ENCODE measurements at regions not wholly inside any gene's neighbourhood (a gene's known extent, or its start where the extent isn't known, plus 50 kb on each side); places are given as distances from the start of the nearest gene placed in this dataset.

GRCh38 chr9:18229992-18230676, 243.8 kb upstream of the ADAMTSL1 start:
- no peak for DNase-seq (ENCODE audit: low read depth in 2 of 2)

GRCh38 chr9:18233311-18233710, 240.6 kb upstream of the ADAMTSL1 start:
- DNase-seq (ENCODE audit: low read depth in 2 of 2) = no peak

DNA sequence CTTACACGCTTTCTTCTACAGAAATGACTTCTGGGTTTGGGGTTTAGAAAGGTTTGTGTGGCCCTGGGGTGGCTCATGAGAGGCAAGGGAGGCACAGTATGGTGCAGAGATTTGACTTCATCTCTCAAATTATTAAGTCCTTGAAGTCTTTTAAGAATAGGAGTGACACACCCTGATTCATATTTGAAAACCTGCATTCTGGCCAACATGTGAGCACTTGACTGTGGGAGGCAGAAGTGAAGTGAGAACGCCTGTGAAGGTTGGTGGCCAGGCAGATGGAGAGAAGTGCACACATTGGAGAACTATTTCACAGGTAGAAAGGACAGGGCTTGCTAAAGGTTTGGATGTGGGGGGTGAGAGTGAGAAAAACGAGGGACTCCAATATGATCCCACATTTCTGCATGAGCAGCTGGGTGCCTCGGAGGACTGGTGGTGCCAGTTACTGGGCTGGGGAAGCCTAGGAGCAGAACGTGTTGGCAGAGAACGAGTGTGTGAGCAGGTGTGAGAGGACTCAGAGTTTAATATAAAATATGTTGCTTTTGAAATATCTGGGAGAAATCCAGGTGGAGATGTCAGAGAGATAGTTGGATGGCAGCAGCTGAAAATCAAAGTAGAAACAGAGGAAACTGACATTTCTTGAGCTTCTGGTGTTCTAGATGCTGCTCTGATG, 240.0 kb upstream of the ADAMTSL1 start:
- DNase-seq (ENCODE audit: low read depth in 2 of 2) = no peak

DNA sequence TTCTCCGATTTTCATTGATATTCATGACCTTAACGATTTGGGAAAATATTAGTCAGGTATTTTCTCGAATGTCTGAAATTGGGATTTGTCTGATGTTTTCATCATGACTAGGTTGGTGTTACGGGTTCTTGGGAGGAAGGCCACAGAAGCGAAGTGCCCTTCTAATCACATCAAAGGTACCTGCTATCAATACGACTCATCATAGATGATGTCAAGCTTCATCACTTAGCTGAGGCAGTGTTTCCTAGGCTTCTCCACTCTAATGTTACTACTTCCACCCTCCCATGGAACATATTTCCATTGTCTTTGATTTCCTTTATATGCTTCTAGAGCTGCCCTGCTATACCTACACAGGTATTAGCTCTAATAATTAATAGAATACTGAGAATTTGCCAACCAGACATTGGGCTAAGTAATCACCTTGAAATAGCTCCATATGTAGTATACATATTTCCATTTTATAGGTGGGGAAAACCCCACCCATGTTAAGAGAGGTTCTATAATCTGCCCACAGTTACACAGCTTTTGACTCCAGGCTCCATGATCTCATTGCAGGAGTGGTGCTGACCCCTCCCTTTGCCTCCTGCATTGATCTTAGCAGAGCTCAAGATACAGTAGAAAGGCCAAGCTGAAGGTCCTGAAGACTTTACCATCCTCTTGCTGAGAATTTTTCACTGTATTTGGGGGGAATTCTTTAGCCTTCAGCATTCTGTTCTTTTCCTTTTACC, 238.6 kb upstream of the ADAMTSL1 start:
- DNase-seq (ENCODE audit: low read depth in 2 of 2) = no peak

DNA sequence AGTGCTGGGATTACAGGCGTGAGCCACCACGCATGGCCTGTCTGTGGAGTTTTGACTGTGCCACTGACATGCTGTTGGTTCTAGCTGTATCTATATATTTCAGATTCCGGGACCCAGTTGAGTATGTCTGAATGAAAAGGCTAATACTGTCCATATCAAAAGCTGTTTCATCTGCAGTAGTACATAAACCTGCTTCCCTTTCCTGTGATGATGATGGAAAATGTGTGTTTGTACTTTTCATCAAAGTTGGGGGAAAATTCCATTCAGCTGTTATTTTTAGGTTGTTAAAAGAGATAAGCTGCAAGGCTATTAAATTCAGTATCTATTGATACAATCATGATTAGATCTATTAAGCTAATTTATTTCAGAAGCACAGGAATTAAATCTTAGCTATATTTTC, 237.6 kb upstream of the ADAMTSL1 start:
- no peak for DNase-seq (ENCODE audit: low read depth in 2 of 2)

DNA sequence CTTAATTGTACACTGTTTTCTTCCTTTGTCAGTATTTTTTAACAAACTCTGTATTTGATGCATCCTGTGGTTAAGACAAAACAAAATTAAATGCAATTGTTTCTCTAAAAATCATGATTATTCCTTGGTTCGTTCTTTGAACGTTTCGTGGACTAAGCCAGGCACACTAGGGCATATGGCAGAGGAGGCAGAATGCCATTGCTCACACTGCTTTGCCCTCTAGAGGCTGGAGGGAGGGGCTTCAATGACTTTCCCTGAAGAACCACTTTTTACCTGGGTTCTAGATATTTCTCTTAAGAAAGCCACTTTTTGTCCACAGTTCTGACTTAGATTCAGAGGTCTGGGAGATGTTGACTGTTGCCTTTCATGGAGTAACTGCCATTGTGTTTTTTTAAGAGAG, 236.2 kb upstream of the ADAMTSL1 start:
- DNase-seq (ENCODE audit: low read depth in 2 of 2) = no peak

DNA sequence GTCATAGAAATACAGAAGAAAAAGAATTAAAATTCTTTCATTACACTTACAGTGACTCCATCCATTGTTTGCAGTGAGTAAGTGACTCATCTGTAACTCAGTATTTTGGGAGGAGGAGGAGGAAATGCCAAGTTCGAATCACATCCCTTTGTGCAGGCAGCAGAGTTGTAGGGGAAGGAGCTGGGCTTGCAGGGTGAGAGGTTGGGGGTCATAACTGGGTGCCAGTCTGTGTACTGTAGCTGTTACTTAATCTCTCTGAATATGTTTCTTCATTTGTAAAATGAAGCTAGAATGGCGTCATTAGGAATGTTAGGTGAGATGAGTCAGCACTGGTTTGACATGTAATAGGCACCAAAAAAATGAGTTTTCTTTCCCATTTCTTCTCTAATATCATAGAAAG, 235.7 kb upstream of the ADAMTSL1 start:
- no peak for DNase-seq (ENCODE audit: low read depth in 2 of 2)

DNA sequence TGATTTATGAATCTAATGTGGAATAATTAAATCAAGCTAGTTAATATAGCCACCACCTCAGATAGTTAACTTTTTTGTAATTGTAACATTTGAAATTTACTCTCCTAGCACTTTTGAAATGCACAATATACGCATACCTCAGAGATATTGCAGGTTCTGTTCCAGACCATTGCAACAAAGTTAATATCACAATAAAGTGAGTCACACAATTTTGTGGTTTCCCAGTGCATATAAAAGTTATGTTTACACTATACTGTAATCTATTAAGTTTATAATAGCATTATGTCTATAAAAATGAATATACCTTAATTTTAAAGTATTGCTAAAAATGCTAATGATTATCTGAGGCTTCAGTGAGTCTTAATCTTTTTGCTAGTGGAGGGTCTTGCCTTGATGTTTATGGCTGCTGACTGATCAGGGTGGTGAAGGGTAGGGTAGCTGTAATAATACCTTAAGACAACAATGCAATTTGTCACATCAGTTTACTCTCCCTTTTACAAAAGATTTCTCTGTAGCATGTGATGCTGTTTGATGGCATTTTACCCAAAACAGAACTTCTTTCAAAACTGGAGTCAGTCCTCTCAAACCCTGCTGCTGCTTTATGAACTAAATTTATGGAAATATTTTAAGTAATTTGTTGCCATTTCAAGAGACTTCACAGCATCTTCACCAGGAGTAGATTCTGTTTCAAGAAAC, 235.1 kb upstream of the ADAMTSL1 start:
- no peak for DNase-seq (ENCODE audit: low read depth in 2 of 2)

DNA sequence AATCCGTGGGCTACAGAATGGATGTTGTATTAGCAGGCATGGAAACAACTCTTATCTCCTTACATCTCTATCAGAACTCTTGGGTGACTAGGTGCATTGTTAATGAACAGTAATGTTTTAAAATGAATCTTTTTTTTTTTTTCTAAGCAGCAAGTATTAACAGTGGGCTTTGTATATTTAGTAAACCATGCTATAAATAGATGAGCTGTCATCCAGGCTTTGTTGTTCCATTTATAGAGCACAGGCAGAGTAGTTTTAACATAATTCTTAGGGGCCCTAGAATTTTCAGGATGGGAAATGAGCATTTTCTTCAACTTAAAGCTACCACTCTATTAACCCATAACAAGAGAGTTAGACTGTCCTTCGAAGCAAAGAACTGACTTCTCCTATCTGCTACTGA, 233.7 kb upstream of the ADAMTSL1 start:
- DNase-seq (ENCODE audit: low read depth in 2 of 2) = no peak

DNA sequence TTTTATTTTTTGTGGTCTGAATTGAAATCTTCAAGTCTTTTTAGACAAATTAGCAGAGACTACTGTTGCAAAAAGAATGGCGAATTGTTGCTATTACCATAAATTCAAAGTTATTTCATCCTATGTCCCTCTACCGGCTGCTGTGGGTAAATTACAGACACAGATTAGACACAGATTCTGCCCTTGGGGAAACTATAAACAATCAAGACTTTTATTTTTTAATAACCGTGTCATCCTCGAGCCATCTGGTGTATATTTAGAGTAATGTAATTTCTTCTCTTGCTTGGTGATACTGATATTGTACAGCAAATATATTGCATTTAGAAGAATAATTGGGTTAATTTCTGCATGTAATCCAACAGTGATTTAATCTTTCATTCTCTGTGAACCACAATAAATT, 228.0 kb upstream of the ADAMTSL1 start:
- DNase-seq (ENCODE audit: low read depth in 2 of 2) = no peak

GRCh38 chr9:18250053-18250452, 223.9 kb upstream of the ADAMTSL1 start:
- no peak for DNase-seq (ENCODE audit: low read depth in 2 of 2)

GRCh38 chr9:18253950-18254349, 220.0 kb upstream of the ADAMTSL1 start:
- DNase-seq (ENCODE audit: low read depth in 2 of 2) = no peak

DNA sequence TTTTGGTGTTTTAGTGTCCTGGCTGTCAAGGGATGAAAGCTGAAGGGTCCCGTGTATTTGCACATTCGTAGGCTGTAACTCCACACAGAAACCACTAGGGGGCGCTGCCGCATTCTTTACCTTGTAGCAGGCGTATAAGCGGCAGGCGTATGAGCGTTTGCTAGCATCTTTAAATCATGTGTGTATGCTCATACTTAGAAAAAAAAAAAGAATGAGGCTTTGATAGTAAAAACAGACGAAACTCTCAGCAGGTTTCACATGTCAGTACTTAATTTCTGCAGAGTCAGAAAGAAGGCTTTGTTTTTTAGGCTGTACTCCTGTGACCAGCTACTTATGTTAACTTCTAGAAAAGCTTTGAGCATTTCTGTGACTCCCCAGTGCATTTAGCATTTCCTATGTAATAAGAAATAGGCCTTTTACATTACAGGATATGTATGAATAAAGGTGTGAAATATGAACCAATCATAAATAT, 218.8 kb upstream of the ADAMTSL1 start:
- DNase-seq (ENCODE audit: low read depth in 2 of 2) = peak; percentile 26 to 32

DNA sequence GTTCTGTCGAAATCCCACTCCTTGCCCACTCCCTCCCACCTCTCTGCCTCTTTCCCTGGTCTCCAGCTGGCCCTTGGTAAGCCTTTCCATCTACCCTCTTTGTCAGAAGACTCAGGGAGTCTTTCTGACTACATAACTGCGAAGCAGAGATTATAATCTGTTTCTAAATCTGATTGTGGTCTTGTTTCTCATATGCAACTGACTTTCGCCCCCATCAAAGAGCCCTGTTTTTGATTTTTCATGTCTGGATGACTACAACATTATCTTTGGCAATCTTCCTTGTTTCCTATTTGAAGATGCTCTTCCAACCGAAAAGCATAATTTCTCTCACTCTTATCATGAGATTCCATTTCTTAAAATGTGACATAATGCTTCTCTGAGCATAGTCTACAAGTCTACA, 218.2 kb upstream of the ADAMTSL1 start:
- DNase-seq (ENCODE audit: low read depth in 2 of 2) = no peak

DNA sequence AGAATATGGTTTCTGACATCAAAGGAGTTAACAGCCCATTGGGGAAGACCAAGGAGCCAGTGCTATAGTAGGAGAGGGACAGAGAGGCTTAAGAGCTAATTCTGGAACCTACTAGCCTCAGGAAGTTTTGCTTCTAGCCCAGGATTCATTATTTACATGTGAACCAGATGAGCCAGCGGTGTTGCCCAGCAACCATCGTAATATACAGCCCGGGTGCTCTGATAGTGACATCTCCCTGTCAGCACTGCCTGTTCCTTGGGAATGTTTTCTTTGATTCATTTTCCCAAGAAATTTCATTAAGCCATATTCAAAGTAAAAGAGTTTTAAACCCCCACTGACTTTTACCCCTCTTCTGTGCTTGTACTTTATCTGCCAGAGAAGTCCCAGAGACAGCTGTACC, 217.4 kb upstream of the ADAMTSL1 start:
- no peak for DNase-seq (ENCODE audit: low read depth in 2 of 2)

- no peak for DNase-seq (ENCODE audit: low read depth in 2 of 2)
These were observed 213.4 kb upstream of the ADAMTSL1 start for GRCh38 chr9:18260521-18260920.

DNA sequence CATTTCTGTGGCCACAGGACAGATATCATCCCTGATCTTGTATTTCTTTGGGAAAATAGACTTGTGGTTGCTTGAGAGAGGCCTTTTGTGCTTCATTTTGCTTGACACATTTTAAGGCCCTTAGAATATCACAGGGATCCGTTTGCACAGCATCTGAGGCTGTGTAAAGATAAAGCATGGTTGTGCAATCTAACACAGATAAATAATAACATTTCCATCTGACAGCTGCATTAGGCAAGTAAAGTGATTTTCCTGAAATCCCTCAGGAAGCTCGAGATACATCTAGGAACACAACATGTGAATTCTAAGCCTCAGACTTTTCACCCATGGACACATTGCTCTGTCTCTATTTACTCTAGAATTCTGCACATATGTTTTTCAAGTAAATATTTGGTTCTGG, 212.8 kb upstream of the ADAMTSL1 start:
- DNase-seq (ENCODE audit: low read depth in 2 of 2) = no peak

GRCh38 chr9:18263377-18263776, 210.6 kb upstream of the ADAMTSL1 start:
- DNase-seq (ENCODE audit: low read depth in 2 of 2) = no peak

GRCh38 chr9:18268381-18268780, 205.6 kb upstream of the ADAMTSL1 start:
- no peak for DNase-seq (ENCODE audit: low read depth in 2 of 2)

DNA sequence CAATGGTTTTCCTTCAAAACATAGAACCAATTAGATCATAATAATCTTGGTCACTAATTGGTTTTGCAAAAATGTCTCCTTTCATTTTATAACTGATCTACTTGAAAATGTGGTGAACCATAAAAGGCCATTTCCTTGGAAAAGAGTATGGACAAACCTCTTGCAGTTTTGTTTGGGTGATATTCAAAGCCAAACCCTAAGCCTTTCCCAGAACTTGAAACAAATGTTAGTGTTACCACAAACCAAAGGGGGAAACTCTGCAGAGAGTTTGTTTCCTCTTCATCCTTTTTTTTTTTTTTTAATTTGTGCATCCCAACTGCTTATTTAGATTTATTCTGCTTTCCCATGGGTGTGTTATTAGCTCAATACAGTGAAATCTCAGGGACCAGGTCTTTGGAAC, 204.4 kb upstream of the ADAMTSL1 start:
- no peak for DNase-seq (ENCODE audit: low read depth in 2 of 2)

DNA sequence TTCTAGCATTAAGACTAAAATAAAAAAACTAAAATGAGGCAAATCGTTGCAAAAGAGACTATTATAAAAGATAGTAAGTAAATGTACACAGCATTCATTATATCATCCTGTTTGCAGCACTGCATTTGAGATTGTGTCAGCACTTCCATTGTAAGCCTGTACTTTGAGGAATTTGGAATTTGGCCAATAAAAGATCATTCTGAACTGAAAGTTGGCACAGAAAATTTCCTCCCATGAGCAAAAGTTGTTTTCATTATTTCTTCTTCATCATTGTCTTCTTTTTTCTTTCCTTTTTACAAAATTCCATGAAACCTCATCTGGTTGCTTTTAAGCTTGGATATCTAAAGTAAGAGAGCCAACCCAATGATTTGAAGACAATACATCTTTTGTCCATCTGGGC, 199.3 kb upstream of the ADAMTSL1 start:
- no peak for DNase-seq (ENCODE audit: low read depth in 2 of 2)

DNA sequence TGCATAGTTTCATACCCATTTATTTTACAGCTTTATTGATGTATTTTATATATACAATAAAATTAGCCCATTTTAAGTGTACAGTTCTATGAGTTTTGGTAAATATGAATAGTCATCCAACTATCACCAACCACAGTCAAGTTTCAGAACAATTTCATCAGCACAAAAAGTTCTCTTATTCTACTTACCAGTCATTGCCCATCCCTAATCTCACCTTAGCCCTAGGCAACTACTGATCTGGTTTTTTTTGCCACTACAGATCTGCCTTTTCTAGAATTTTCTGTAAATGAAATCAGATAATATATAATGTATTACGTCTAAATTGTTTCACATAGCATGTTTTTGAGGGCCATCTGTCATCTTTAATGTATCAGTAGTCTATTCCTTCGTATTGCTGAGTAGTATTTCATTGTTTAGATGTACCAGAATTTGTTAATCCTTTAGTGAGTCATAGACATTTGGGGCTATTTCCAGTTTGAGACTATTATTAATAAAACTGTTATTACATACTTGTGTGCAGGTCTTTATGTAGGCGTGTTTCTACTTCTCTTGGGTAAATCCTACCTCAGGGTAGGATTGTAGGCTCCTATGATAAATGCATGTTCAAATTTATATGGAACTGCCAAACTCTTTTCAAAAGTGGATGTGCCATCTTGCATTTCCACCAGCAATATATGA, 198.5 kb upstream of the ADAMTSL1 start:
- no peak for DNase-seq (ENCODE audit: low read depth in 2 of 2)
